Vagina (tissue), 2 donors: ENCODE measurements at regions not wholly inside any gene's neighbourhood (a gene's known extent, or its start where the extent isn't known, plus 50 kb on each side); places are given as distances from the start of the nearest gene placed in this dataset.
"Not testable (repeated sequence)": the region's sequence is repeated elsewhere in the genome, so short reads cannot be mapped to it uniquely, and the experiment has no call there.

ENCODE experiments used
- DNase-seq, 2 donors: peaks; one replicate each; pipeline ENCODE4 v3.0.0-alpha.2; 2017; ENCODE audit errors: extremely low spot score in 2 of 2
- H3K27ac ChIP-seq: fragments of 200-600 bp; sonication (generic); one replicate; pipeline ENCODE4 v1.5.1; 2019
- H3K27me3 ChIP-seq: fragments of 200-600 bp; sonication (generic); one replicate; pipeline ENCODE4 v1.5.1; 2019
- H3K36me3 ChIP-seq, 2 donors: fragments of 200-600 bp; sonication (generic); one replicate each; pipeline ENCODE4 v1.5.1; 2017 to 2019
- H3K4me1 ChIP-seq: fragments of 200-600 bp; sonication (generic); one replicate; pipeline ENCODE4 v1.5.1; 2019
- H3K4me3 ChIP-seq, 2 donors: fragments of 200-600 bp; sonication (generic); 1 replicate in 1 of 2; 2 replicates in 1 of 2; pipeline ENCODE4 v1.5.1; 2016 to 2019
- H3K9me3 ChIP-seq: fragments of 200-600 bp; sonication (generic); one replicate; pipeline ENCODE4 v1.5.1; 2019
- CTCF ChIP-seq, 3 experiments: fragments of 450-650 bp in 2 of 3; fragments of 200-600 bp in 1 of 3; sonication (generic) in 1 of 3; IDR thresholded peaks; one replicate each; pipeline ENCODE4 v1.5.1; 2017 to 2019; ENCODE audit warnings: antibody characterized with exemption in 3 of 3, mild to moderate bottlenecking in 2 of 3, moderate library complexity in 2 of 3
- POLR2A ChIP-seq, 2 donors: fragments of 450-650 bp; IDR thresholded peaks; one replicate each; pipeline ENCODE4 v1.6.1; 2017; ENCODE audit warnings: antibody characterized with exemption in 2 of 2, mild to moderate bottlenecking in 2 of 2, moderate library complexity in 2 of 2
- POLR2AphosphoS5 ChIP-seq, 2 donors: sonication (generic); formaldehyde crosslinking; IDR thresholded peaks; one replicate each; pipeline ENCODE4 v1.9.0; 2017; ENCODE audit warnings: antibody characterized with exemption in 2 of 2, mild to moderate bottlenecking in 2 of 2, low read depth in 1 of 2; ENCODE audit not compliant: insufficient read depth in 1 of 2
- intact Hi-C: fragments of 100-400 bp; cut with DNase I; formaldehyde crosslinking; loops from one replicate; pipeline ENCODE4 v1.15.1; 2023

GRCh38 chr6:88502391-88502790 lies 336.2 kb upstream of the CNR1 start:
- no peaks in the 10 kb centered on the region for H3K36me3 ChIP-seq
- TF ChIP-seq POLR2A (IDR thresholded peaks at IDR 0.05): no peak
- TF ChIP-seq CTCF (IDR thresholded peaks at IDR 0.05): no peak
- no peak for TF ChIP-seq POLR2AphosphoS5 (IDR thresholded peaks at IDR 0.05; ENCODE audit: insufficient read depth in 1 of 2, low read depth in 1 of 2)
- H3K4me3 ChIP-seq: no peak overlapping the region
- no peak for DNase-seq
- no peak overlapping the region for H3K27ac ChIP-seq
- intact Hi-C loops: no loop called here
- no peaks in the 10 kb centered on the region for H3K27me3 ChIP-seq
- no peaks in the 10 kb centered on the region for H3K9me3 ChIP-seq
- no peaks in the 10 kb centered on the region for H3K4me1 ChIP-seq

- Histone ChIP-seq H3K36me3 (no peaks in the 10 kb centered on the region), H3K4me1 (no peaks in the 10 kb centered on the region), H3K27ac (no peak overlapping the region), H3K4me3 (no peak overlapping the region), H3K9me3 (no peaks in the 10 kb centered on the region), H3K27me3 (no peaks in the 10 kb centered on the region)
- no peak for TF ChIP-seq CTCF (IDR thresholded peaks at IDR 0.05)
- TF ChIP-seq POLR2A (IDR thresholded peaks at IDR 0.05): no peak
- TF ChIP-seq POLR2AphosphoS5 (IDR thresholded peaks at IDR 0.05; ENCODE audit: insufficient read depth in 1 of 2, low read depth in 1 of 2): no peak
- intact Hi-C loops: no loop called here
- DNase-seq: no peak
Measured at GRCh38 chr6:88499845-88500699, 333.9 kb upstream of the CNR1 start.

- H3K4me1 ChIP-seq: no peaks in the 10 kb centered on the region
- no peaks in the 10 kb centered on the region for H3K36me3 ChIP-seq
- H3K27ac ChIP-seq: no peak overlapping the region
- H3K4me3 ChIP-seq: no peak overlapping the region
- no peak for TF ChIP-seq CTCF (IDR thresholded peaks at IDR 0.05)
- TF ChIP-seq POLR2A (IDR thresholded peaks at IDR 0.05): no peak
- no peak for TF ChIP-seq POLR2AphosphoS5 (IDR thresholded peaks at IDR 0.05; ENCODE audit: insufficient read depth in 1 of 2, low read depth in 1 of 2)
- no peaks in the 10 kb centered on the region for H3K27me3 ChIP-seq
- no peak for DNase-seq
- H3K9me3 ChIP-seq: no peaks in the 10 kb centered on the region
- intact Hi-C loops: no loop called here
Measured at GRCh38 chr6:88499436-88499835, 333.3 kb upstream of the CNR1 start.

GRCh38 chr6:88497403-88497802 lies 331.3 kb upstream of the CNR1 start:
- H3K9me3 ChIP-seq, H3K36me3 ChIP-seq, H3K27me3 ChIP-seq, DNase-seq, intact Hi-C loops, H3K4me3 ChIP-seq, H3K27ac ChIP-seq, H3K4me1 ChIP-seq: not testable (repeated sequence)

- Histone ChIP-seq H3K4me1 (no peaks in the 10 kb centered on the region), H3K27ac (no peak overlapping the region), H3K36me3 (no peaks in the 10 kb centered on the region), H3K27me3 (no peaks in the 10 kb centered on the region), H3K9me3 (no peaks in the 10 kb centered on the region), H3K4me3 (no peak overlapping the region)
- intact Hi-C loops: no loop called here
- no peak for TF ChIP-seq POLR2A (IDR thresholded peaks at IDR 0.05)
- no peak for TF ChIP-seq POLR2AphosphoS5 (IDR thresholded peaks at IDR 0.05; ENCODE audit: insufficient read depth in 1 of 2, low read depth in 1 of 2)
- no peak for TF ChIP-seq CTCF (IDR thresholded peaks at IDR 0.05)
- DNase-seq: no peak
Measured at GRCh38 chr6:88494401-88495140, 328.4 kb upstream of the CNR1 start.
